ENCODE measurements at regions not wholly inside any gene's neighbourhood (a gene's known extent, or its start where the extent isn't known, plus 50 kb on each side); places are given as distances from the start of the nearest gene placed in this dataset.

DNA sequence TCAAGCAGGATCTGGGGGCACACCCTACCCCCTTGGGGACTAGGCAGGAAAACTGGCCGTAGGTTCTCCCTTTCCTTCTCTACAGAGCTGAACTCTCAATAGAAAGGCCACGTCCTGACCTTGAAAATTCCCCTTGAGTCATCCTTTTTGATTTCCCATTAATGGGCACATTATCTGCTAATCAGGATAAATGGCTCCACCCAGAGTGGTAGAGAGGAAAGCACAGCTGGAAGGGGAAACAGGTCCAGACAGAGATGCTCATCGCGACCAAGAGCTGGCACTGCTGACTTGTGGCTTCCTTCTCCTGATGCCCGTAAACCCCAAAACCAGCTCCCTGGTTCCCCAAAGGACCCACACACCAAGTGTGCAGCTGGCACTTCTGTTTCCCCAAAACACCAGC, 206.5 kb upstream of the CDH5 start:
- H3K9me3 ChIP-seq, result no peaks in the 10 kb centered on the region
- no peaks in the 10 kb centered on the region for H3K4me1 ChIP-seq
- no peak overlapping the region for H3K4me3 ChIP-seq (replicated peaks in 1 of 3)
- H3K36me3 ChIP-seq, result no peaks in the 10 kb centered on the region
- no peaks in the 10 kb centered on the region for H3K27me3 ChIP-seq
- H3K27ac ChIP-seq, result no peak overlapping the region
- intact Hi-C loops (cut with DNase I), result no loop called here
- no peak for DNase-seq
- 70 to 81% methylated on average over 5 of the region's 5 CpGs for WGBS, 2 donors
- TF ChIP-seq POLR2A (IDR thresholded peaks at IDR 0.05), result no peak
- TF ChIP-seq, protein P1, sequence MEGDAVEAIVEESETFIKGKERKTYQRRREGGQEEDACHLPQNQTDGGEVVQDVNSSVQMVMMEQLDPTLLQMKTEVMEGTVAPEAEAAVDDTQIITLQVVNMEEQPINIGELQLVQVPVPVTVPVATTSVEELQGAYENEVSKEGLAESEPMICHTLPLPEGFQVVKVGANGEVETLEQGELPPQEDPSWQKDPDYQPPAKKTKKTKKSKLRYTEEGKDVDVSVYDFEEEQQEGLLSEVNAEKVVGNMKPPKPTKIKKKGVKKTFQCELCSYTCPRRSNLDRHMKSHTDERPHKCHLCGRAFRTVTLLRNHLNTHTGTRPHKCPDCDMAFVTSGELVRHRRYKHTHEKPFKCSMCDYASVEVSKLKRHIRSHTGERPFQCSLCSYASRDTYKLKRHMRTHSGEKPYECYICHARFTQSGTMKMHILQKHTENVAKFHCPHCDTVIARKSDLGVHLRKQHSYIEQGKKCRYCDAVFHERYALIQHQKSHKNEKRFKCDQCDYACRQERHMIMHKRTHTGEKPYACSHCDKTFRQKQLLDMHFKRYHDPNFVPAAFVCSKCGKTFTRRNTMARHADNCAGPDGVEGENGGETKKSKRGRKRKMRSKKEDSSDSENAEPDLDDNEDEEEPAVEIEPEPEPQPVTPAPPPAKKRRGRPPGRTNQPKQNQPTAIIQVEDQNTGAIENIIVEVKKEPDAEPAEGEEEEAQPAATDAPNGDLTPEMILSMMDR (IDR thresholded peaks at IDR 0.05), result no peak

DNA sequence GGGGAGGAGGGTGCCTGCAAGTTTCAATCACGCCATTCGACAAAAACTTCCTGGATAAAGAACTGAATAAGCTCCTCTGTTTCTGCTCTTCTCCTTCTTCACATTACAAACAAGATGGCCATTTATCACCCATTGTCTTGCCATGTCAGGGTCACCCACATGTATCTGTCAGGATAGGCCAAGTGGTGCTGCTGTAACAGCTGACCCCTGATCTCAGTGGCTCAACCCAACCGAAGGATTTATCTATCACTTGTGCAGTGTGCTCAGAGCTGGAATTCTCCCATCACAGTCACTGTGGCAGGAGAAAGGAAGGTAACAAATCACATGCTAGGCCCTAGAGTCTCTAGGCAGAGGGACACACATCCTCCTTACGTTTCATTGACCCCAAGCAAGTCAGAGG, 210.0 kb upstream of the CDH5 start:
- DNase-seq, result no peak
- intact Hi-C loops (cut with DNase I), result no loop called here
- no peaks in the 10 kb centered on the region for H3K9me3 ChIP-seq
- no peak overlapping the region for H3K4me3 ChIP-seq (replicated peaks in 1 of 3)
- H3K27me3 ChIP-seq, result no peaks in the 10 kb centered on the region
- no peak overlapping the region for H3K27ac ChIP-seq
- 87 to 97% methylated on average over 4 of the region's 4 CpGs for WGBS, 2 donors
- TF ChIP-seq, protein P1 (IDR thresholded peaks at IDR 0.05), result no peak
- no peak for TF ChIP-seq POLR2A (IDR thresholded peaks at IDR 0.05)
- no peaks in the 10 kb centered on the region for H3K4me1 ChIP-seq
- H3K36me3 ChIP-seq, result no peaks in the 10 kb centered on the region

DNA sequence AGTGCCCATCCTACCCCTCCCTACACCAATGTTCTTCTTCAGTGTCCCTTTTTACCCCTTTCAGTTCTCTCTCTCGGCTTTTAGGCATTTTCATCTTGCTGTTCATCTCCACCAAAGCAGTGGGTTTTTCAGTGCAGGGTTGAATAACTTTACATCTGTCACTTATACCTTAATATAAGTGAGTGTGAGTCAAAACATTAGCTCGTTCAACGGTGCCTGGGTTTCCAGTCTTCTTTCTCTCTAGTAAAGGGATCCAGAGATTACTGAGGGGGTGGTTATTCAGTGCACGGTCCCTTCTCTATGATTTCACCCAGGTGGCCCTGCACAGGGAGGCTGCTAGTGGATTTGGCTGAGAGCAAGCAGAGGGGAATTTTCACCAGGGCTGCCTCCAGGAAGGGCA, 210.6 kb upstream of the CDH5 start:
- Histone ChIP-seq H3K9me3 (no peaks in the 10 kb centered on the region), H3K27me3 (no peaks in the 10 kb centered on the region), H3K27ac (no peak overlapping the region), H3K36me3 (no peaks in the 10 kb centered on the region), H3K4me3 (replicated peaks in 1 of 3) (no peak overlapping the region), H3K4me1 (no peaks in the 10 kb centered on the region)
- no peak for TF ChIP-seq POLR2A (IDR thresholded peaks at IDR 0.05)
- TF ChIP-seq, protein P1 (IDR thresholded peaks at IDR 0.05), result no peak
- WGBS, 2 donors, result 65 to 67% methylated on average over 4 of the region's 4 CpGs
- DNase-seq, result no peak
- intact Hi-C loops (cut with DNase I), result no loop called here

DNA sequence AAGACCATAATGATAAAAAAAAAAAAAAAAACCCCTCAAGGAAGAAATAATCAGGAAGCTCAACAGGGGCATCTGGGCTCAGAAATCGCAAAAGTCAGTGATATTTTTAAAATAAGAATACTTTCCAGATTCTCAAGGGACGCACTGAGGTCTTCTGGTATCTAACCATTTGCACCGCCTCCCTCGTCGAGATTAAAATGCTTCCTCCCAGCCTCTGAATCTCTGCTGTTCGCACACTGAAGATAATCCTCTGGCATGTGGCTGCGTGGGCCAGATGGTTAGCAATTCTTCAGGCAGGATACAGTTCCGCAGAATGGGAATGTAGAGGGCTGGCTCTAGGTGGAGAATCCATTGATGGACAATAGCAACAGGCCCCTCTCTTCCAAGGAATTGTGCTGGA, 211.7 kb upstream of the CDH5 start:
- no peak for DNase-seq
- TF ChIP-seq, protein P1 (IDR thresholded peaks at IDR 0.05), result no peak
- no peak for TF ChIP-seq POLR2A (IDR thresholded peaks at IDR 0.05)
- WGBS, 2 donors, result 77 to 88% methylated on average over 8 of the region's 8 CpGs
- Histone ChIP-seq H3K27ac (no peak overlapping the region), H3K4me3 (replicated peaks in 1 of 3) (no peak overlapping the region), H3K27me3 (no peaks in the 10 kb centered on the region), H3K36me3 (no peaks in the 10 kb centered on the region), H3K4me1 (no peaks in the 10 kb centered on the region), H3K9me3 (no peaks in the 10 kb centered on the region)
- intact Hi-C loops (cut with DNase I), result no loop called here

DNA sequence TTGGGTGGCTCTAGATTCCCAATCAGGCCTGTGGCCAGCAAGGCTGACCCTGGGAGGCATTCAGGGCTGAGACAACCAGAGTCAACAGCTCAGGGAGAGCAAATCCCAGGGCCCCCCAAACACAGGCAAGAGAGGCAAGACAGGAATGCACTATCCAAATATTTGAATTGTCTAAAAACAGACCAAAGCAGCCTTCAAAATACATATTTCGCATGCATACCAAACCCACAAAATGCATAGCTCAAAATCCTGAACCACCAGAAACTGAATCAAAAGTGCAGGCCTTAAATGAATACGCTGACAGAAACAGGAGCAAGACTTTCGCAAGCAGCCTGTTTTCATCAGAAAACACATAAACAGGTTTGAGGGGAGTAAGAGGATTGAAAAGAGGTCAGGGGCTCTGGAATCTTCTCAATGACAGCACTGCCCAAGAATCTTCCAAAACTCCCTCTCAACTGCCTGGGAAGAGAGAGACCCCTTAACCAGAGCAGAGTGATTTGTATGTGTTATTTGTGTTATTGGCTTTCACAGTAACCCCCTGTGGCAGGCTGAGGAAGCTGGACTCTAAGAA, 213.6 kb upstream of the CDH5 start:
- H3K36me3 ChIP-seq, result no peaks in the 10 kb centered on the region
- H3K9me3 ChIP-seq, result no peaks in the 10 kb centered on the region
- H3K27me3 ChIP-seq, result no peaks in the 10 kb centered on the region
- no peak overlapping the region for H3K4me3 ChIP-seq (replicated peaks in 1 of 3)
- no peak for TF ChIP-seq POLR2A (IDR thresholded peaks at IDR 0.05)
- TF ChIP-seq, protein P1 (IDR thresholded peaks at IDR 0.05), result no peak
- intact Hi-C loops (cut with DNase I), result no loop called here
- no peaks in the 10 kb centered on the region for H3K4me1 ChIP-seq
- WGBS, 2 donors, result 91 to 94% methylated on average over 3 of the region's 3 CpGs
- DNase-seq, result no peak
- no peak overlapping the region for H3K27ac ChIP-seq
